HG02678 (cell line): ENCODE measurements at regions not wholly inside any gene's neighbourhood (a gene's known extent, or its start where the extent isn't known, plus 50 kb on each side); places are given as distances from the start of the nearest gene placed in this dataset.
A peak's percentile ranks its signal among the peaks of the same experiment; 100 is the strongest.
"Not testable (repeated sequence)": the region's sequence is repeated elsewhere in the genome, so short reads cannot be mapped to it uniquely, and the experiment has no call there.

ENCODE experiments used
- ATAC-seq: cut with Tn5 transposase; IDR thresholded peaks from one replicate; pipeline ENCODE4 v1.9.1; 2021; ENCODE audit warnings: mild to moderate bottlenecking, moderate library complexity; ENCODE audit not compliant: unreplicated experiment

DNA sequence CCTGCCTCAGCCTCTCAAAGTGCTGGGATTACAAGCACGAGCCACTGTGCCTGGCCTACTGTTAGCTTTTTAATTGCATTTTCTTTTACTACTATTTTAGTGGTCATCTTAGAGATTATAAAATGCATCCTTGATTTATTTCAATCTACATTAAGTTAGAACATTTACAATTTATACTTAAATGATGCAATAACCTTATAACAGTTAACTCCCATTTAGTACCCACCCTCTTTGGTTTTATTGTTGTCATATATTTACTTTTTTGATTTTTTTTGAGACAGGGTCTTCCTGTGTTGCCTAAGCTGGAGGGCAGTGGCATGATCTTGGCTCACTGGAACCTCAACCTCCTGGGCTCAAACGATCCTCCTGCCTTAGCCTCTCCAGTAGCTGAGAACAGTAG, 77.3 kb downstream of the PPCDC start:
- no peak for ATAC-seq

GRCh38 chr15:75104804-75105557, 81.6 kb downstream of the PPCDC start:
- peak; percentile 51 for ATAC-seq

GRCh38 chr15:75107516-75107907, 84.1 kb downstream of the PPCDC start:
- no peak for ATAC-seq

- peak; percentile 33 for ATAC-seq
These were observed 84.8 kb downstream of the PPCDC start for GRCh38 chr15:75107908-75108838.

GRCh38 chr15:75109021-75109735, 85.8 kb downstream of the PPCDC start:
- ATAC-seq: no peak

DNA sequence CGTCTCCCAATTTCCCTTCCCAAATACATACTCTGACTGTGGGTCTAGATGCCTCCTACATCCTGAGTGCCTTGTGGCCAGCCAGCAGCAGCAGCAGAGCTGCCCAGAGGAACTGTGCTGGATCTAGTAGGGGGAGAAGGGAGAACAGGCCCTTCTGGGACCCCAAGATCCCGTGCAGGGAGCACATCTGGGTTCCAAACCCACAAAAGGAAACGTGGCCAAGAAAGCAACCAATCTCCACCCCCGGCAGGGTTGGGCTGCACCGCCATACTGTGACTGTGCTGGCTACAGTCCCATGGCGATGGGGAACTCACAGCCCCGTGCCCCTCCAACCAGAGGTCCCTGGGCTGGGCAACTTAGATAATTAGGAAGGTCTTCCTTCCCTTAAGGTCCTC, 86.3 kb downstream of the PPCDC start:
- ATAC-seq: no peak

DNA sequence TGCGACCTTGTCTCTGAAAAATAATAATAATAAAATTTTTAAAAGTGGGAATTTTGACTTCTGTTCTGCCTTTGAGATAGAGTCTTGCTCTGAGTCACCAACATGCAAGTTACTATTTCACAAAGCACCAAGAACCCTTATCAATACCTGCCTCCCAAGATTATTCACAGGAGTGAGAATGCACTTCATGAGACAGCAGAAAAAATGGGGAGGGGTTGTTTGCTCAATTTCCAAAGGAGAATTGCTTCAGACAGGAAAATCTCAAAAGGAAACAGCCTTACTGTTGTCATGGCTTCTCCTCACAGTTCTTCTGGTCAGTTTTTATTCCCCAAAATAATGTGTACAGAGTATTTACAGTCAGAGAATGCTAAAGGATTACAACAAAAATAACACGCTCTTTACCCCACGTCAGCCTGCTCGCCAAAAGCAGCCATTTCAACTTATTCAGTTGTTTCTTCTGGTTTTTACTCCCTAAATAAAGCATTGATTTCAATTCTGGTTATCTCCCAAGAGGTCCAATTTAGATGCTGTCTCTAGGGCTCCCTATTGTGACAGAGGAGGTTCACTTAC, 89.0 kb downstream of the PPCDC start:
- no peak for ATAC-seq

DNA sequence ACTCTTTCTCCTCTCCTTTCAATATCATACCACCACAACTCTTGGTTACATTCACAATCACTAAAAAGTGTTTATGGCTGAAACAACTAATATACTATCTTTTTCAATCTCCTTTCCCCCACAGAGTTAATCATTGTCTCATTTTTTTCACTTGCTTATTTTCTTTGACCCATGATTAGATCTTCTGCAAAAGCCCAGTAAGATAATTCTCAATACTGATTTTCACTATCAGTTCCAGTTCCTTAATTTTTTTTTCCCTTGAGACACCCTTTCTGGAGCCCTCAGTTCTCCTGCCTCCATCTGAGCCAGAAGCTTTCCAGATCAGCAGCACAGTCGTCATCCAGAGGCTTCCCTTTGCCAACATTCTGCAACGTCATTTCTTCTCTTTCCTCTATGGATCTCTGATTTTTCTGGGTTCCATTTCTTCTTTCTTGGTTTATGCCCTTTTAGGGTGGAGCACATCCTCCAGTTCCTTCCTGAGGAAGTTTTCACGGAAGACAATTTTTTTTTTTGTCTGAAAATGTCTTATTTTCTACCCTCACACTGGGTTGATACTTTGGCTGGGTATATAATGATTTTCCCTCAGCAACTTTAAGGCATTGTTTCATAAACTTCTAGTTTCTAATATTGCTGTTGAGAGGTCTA, 88.7 kb upstream of the C15orf39 start:
- ATAC-seq: peak; percentile 58

DNA sequence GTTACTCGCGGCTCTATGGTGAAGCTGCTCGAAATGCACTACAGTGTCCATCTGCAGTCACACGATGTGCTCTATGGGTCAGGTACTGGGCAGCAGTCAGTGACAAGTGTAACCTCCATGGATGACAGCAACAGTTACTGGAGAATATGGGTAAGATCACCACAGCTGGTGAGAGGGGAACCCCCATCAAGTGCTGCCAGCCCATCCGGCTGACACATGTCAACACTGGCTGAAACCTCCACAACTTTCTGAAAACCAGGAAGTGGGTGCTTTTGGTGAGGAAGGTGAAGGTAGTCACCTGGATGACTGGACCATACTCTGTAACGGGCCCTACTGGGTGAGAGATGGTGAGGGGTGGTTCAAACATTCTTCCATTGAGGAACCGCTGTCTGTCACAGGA, 87.4 kb upstream of the C15orf39 start:
- no peak for ATAC-seq

DNA sequence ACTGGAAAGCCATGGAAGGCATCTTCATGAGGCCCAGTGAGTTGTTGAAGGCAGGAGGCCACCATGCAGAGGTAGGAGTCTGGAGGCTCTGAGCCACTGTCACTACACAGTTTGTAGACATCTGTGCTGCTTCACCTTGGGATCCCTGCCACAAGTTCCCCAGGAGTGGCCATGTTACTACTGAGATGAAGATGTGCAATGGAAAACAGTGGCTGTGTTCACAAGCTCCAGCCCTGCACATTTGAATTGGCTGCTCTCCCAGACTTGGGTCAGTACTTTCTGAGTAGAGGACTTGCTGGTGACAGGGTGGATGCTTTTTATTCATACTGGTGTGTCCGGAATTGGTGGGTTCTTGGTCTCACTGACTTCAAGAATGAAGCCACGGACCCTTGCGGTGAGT, 86.9 kb upstream of the C15orf39 start:
- no peak for ATAC-seq

GRCh38 chr15:75115411-75115913, 86.2 kb upstream of the C15orf39 start:
- not testable (repeated sequence) for ATAC-seq

- ATAC-seq: not testable (repeated sequence)
These were observed 85.5 kb upstream of the C15orf39 start for GRCh38 chr15:75116143-75116542.

DNA sequence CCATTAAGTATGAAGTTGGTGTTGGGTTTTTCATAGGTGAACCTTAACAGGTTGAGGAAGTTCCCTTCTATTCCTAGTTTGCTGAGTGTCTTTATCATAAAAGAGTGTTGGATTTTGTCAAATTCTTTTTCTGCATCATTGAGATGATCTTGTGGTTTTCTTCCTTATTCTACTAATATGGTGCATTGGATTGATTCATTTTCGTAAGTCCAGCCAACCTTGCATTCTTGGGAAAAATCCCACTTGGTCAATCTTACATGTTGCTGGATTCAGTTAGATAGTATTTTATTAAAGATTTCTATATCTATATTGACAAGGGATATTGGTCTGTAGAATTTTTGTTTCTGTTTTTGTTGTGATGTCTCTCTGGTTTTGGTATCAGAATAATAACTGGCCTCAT, 83.7 kb upstream of the C15orf39 start:
- no peak for ATAC-seq

DNA sequence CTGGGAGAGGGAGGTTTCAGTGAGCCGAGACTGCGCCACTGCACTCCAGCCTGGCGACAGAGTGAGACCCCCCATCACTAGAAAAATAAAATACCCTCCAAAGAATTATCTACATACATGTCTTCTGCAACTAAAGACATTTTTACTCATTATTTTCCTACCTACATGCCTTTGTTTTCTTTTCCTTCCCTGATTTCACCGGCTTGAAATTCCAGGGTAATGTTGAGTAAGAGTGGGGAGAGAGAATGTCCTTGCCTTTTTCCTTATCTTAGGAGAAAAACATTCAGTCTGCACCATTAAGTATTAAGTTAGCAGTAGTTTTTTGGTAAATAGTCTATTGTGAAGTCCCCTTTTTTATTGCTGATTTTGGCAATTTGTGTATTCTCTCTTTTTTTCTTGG, 82.4 kb upstream of the C15orf39 start:
- ATAC-seq: not testable (repeated sequence)

GRCh38 chr15:75121491-75121890, 80.2 kb upstream of the C15orf39 start:
- no peak for ATAC-seq

- ATAC-seq: no peak
These were observed 78.3 kb upstream of the C15orf39 start for GRCh38 chr15:75123395-75123794.

GRCh38 chr15:75124278-75124677, 77.4 kb upstream of the C15orf39 start:
- ATAC-seq: not testable (repeated sequence)

DNA sequence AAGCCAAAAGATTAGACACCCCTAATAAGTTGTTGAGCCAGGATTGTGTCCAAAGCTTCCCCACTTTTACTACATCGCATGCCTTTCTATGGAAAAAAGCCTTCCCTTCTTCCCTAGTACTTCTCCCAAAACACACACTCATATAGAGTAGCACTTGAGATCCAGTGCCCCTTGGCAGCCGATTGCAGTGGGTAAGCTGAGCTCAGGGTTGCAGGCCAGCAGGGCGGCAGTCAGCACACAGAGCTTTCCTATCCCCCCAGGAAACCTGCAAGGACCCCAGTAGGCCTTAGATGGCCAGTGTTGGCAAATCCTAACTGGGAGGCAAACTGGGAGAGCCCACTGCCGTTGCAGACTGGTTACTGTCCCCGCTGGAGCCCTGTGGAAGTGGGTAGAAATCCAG, 75.7 kb upstream of the C15orf39 start:
- no peak for ATAC-seq

DNA sequence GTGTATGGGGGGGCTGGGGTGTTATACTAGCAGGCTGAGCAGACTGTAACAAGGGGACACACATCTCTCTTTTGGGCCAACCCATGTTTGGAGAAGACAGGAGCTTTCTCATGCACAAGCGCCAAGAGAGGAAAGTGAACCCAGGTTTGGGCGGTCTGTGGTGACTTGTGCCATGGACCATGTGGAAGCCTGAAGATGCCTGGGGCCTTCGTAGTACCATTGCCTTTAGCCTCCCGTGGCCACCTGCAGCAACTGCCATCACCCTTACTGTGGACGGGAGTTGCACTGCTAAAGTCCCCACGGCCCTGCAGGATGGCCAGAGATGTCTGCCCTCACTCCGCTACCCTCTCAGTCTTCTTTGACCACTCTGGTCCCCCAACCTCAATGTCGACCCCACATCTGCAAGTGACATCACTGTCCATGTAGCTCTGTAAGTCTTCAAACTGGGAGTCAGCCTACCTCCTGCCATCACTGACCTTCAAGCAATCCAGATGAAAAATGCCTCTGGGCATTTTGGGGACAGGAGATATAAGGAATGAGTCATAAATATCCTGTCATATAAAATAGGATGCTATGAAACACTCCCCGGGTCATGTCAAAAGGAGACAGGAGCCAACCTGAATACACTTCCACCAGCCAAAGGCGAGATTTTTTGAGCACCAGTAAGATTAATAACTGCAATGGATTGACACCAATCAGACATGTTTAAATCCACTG, 74.7 kb upstream of the C15orf39 start:
- no peak for ATAC-seq

GRCh38 chr15:75129788-75130187, 71.9 kb upstream of the C15orf39 start:
- ATAC-seq: no peak
